H9 (cell line): ENCODE measurements at regions not wholly inside any gene's neighbourhood (a gene's known extent, or its start where the extent isn't known, plus 50 kb on each side); places are given as distances from the start of the nearest gene placed in this dataset. TPM values are rescaled to one million over a fixed set of nuclear protein-coding genes. Genes with fewer than 3 reads are reported as not detected.

Source experiments
- DNase-seq: peaks from one replicate; pipeline ENCODE4 v3.0.0-alpha.2; 2017
- H2AFZ ChIP-seq: one replicate; pipeline ENCODE4 v1.6.1; 2013; ENCODE audit warnings: mild to moderate bottlenecking, low read length, control low read depth, moderate library complexity
- H2AK5ac ChIP-seq: 2 replicates; pipeline ENCODE4 v1.6.1; 2013; ENCODE audit warnings: low read length, control low read depth, mixed read lengths; ENCODE audit not compliant: insufficient read length
- H2BK120ac ChIP-seq: one replicate; pipeline ENCODE4 v1.6.1; 2013; ENCODE audit warnings: low read depth, mild to moderate bottlenecking, low read length, control low read depth, inconsistent platforms; ENCODE audit not compliant: poor library complexity, severe bottlenecking
- H2BK12ac ChIP-seq: 2 replicates; pipeline ENCODE4 v1.6.1; 2013; ENCODE audit warnings: low read length, control low read depth, mixed read lengths, low read depth; ENCODE audit not compliant: insufficient read length
- H2BK15ac ChIP-seq: 2 replicates; pipeline ENCODE4 v1.6.1; 2013; ENCODE audit warnings: low read depth, low read length, control low read depth
- H2BK20ac ChIP-seq: one replicate; pipeline ENCODE4 v1.6.1; 2013; ENCODE audit warnings: low read depth, mild to moderate bottlenecking, low read length, control low read depth, inconsistent platforms; ENCODE audit not compliant: poor library complexity, severe bottlenecking
- H2BK5ac ChIP-seq: 2 replicates; pipeline ENCODE4 v1.6.1; 2013; ENCODE audit warnings: low read length, control low read depth, mixed read lengths; ENCODE audit not compliant: insufficient read length
- H3K14ac ChIP-seq: 2 replicates; pipeline ENCODE4 v1.6.1; 2013; ENCODE audit warnings: low read length, control low read depth; ENCODE audit not compliant: insufficient read depth
- H3K18ac ChIP-seq: 2 replicates; pipeline ENCODE4 v1.6.1; 2013; ENCODE audit warnings: low read depth, mild to moderate bottlenecking, mixed read lengths, low read length, control low read depth; ENCODE audit not compliant: insufficient read length
- H3K23ac ChIP-seq: 2 replicates; pipeline ENCODE4 v1.6.1; 2013; ENCODE audit warnings: low read length, control low read depth, mixed read lengths, low read depth; ENCODE audit not compliant: insufficient read length
- H3K23me2 ChIP-seq: 2 replicates; pipeline ENCODE4 v1.6.1; 2013; ENCODE audit warnings: low read depth, mild to moderate bottlenecking, mixed read lengths, low read length, control low read depth; ENCODE audit not compliant: insufficient read length, poor library complexity, severe bottlenecking
- H3K27ac ChIP-seq: 2 replicates; pipeline ENCODE4 v1.5.1; 2013; ENCODE audit warnings: low read length, control low read depth, mixed read lengths, low read depth; ENCODE audit not compliant: insufficient read length
- H3K27me3 ChIP-seq: 2 replicates; pipeline ENCODE4 v1.6.1; 2013; ENCODE audit warnings: low read length, control low read depth, inconsistent platforms; ENCODE audit not compliant: insufficient read depth
- H3K4ac ChIP-seq: 2 replicates; pipeline ENCODE4 v1.6.1; 2013; ENCODE audit warnings: low read depth, mild to moderate bottlenecking, control low read depth, inconsistent platforms, low read length, moderate library complexity
- H3K4me1 ChIP-seq: 2 replicates; pipeline ENCODE4 v1.6.1; 2013; ENCODE audit warnings: low read length, control low read depth, inconsistent platforms; ENCODE audit not compliant: insufficient read depth
- H3K4me2 ChIP-seq: 2 replicates; pipeline ENCODE4 v1.6.1; 2013; ENCODE audit warnings: low read length, control low read depth, mixed read lengths; ENCODE audit not compliant: insufficient read length, insufficient read depth
- H3K56ac ChIP-seq: 2 replicates; pipeline ENCODE4 v1.6.1; 2013; ENCODE audit warnings: low read depth, mild to moderate bottlenecking, mixed read lengths, low read length, control low read depth; ENCODE audit not compliant: insufficient read length
- H3K79me1 ChIP-seq: 2 replicates; pipeline ENCODE4 v1.6.1; 2013; ENCODE audit warnings: low read depth, mild to moderate bottlenecking, moderate library complexity, low read length, control low read depth, inconsistent platforms; ENCODE audit not compliant: insufficient read depth, poor library complexity, severe bottlenecking
- H3K79me2 ChIP-seq: 2 replicates; pipeline ENCODE4 v1.6.1; 2013; ENCODE audit warnings: low read length, control low read depth, inconsistent platforms; ENCODE audit not compliant: insufficient read depth
- H3K9ac ChIP-seq: 2 replicates; pipeline ENCODE4 v1.6.1; 2013; ENCODE audit warnings: low read length, control low read depth, mixed read lengths; ENCODE audit not compliant: insufficient read length; ENCODE audit errors: extremely low read depth
- H3K9me3 ChIP-seq: one replicate; pipeline ENCODE4 v1.6.1; 2013; ENCODE audit warnings: low read depth, low read length, inconsistent platforms; ENCODE audit not compliant: control insufficient read depth
- H3T11ph ChIP-seq: one replicate; pipeline ENCODE4 v1.6.1; 2013; ENCODE audit warnings: mild to moderate bottlenecking, low read length, control low read depth, inconsistent platforms
- H4K20me1 ChIP-seq: one replicate; pipeline ENCODE4 v1.6.1; 2013; ENCODE audit not compliant: control insufficient read depth, insufficient read length, insufficient read depth
- H4K5ac ChIP-seq: 2 replicates; pipeline ENCODE4 v1.6.1; 2013; ENCODE audit warnings: low read depth, mild to moderate bottlenecking, mixed read lengths, low read length, control low read depth; ENCODE audit not compliant: insufficient read length
- H4K8ac ChIP-seq: replicated peaks from 2 replicates; pipeline ENCODE4 v1.6.1; 2013; ENCODE audit warnings: low read length, control low read depth, mixed read lengths, low read depth; ENCODE audit not compliant: insufficient read length
- H4K91ac ChIP-seq: 2 replicates; pipeline ENCODE4 v1.6.1; 2013; ENCODE audit warnings: low read depth, mild to moderate bottlenecking, moderate library complexity, mixed read lengths, low read length, control low read depth; ENCODE audit not compliant: insufficient read length
- H3K27ac Mint-ChIP-seq, 3 experiments: 2 replicates in 2 of 3; 3 replicates in 1 of 3; pipeline ENCODE4 v1.8.0; 2020 to 2021; ENCODE audit warnings: mixed read lengths in 3 of 3, mild to moderate bottlenecking in 1 of 3, moderate library complexity in 1 of 3
- H3K27me3 Mint-ChIP-seq: 2 replicates; pipeline ENCODE4 v1.8.0; 2021; ENCODE audit warnings: low read depth, mild to moderate bottlenecking, moderate library complexity, mixed read lengths
- H3K36me3 Mint-ChIP-seq, 3 experiments: 2 replicates in 2 of 3; 3 replicates in 1 of 3; pipeline ENCODE4 v1.8.0; 2020 to 2021; ENCODE audit warnings: low read depth in 3 of 3, mixed read lengths in 3 of 3; ENCODE audit not compliant: insufficient read depth in 1 of 3
- H3K4me1 Mint-ChIP-seq, 2 experiments: 2 replicates each; pipeline ENCODE4 v1.8.0; 2020; ENCODE audit warnings: mixed read lengths in 2 of 2
- H3K4me3 Mint-ChIP-seq, 2 experiments: 2 replicates in 1 of 2; 3 replicates in 1 of 2; pipeline ENCODE4 v1.8.0; 2020 to 2021; ENCODE audit warnings: mild to moderate bottlenecking in 2 of 2, mixed read lengths in 2 of 2, moderate library complexity in 1 of 2
- H3K9me3 Mint-ChIP-seq, 2 experiments: 2 replicates in 1 of 2; 3 replicates in 1 of 2; pipeline ENCODE4 v1.8.0; 2020; ENCODE audit warnings: mild to moderate bottlenecking in 2 of 2, mixed read lengths in 2 of 2, moderate library complexity in 1 of 2
- microRNA-seq: library from miRNA; unstranded; fragments of <30 nt; microRNA quantifications from one replicate; pipeline ENCODE4, GENCODE V29; 2020; ENCODE audit warnings: borderline microRNAs expressed
- TF ChIP-seq, protein P1 (sequence below): fragments of 200-600 bp; sonication (generic); conservative IDR thresholded peaks from 3 replicates; pipeline ENCODE4 v1.8.0; 2021; ENCODE audit warnings: antibody characterized with exemption, mild to moderate bottlenecking

DNA sequence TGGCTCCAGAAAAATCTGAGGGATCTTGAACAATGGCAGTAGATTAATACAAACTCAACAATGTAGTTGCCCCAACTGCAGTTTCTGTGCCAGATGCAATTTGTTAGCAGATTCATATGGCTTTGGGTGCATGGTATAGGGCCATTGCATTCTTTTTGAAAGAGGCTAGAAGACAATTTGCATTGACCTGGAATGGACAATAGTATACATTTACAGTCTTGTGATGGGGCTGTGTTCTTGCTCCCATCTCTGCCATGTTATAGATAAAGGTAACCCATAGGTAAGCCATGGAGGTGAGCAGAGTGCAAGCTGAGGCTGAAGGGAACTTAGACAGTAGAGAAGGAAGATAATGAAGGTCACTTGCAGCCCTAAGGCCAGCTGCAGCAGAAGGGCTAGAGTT lies 50.1 kb upstream of the DIO3 start:
- no peak for DNase-seq
- Histone ChIP-seq H3K4me2 (no peak overlapping the region), H2AFZ (no peak overlapping the region), H2BK120ac (no peak overlapping the region), H3K4me1 (no peaks in the 10 kb centered on the region), H3T11ph (no peak overlapping the region), H4K8ac (no peak overlapping the region), H3K23me2 (no peaks in the 10 kb centered on the region), H3K23ac (no peak overlapping the region), H3K27me3 (no peaks in the 10 kb centered on the region), H4K20me1 (no peaks in the 10 kb centered on the region), H3K56ac (no peak overlapping the region), H3K14ac (no peak overlapping the region), H3K27ac (no peak overlapping the region), H3K18ac (no peak overlapping the region), H3K79me2 (no peaks in the 10 kb centered on the region), H2BK20ac (no peak overlapping the region), H2AK5ac (no peak overlapping the region), H3K79me1 (no peaks in the 10 kb centered on the region), H3K4ac (no peak overlapping the region), H3K9ac (no peak overlapping the region), H2BK5ac (no peak overlapping the region), H4K5ac (no peak overlapping the region), H4K91ac (no peak overlapping the region), H3K9me3 (no peaks in the 10 kb centered on the region), H2BK12ac (no peak overlapping the region), H2BK15ac (no peak overlapping the region)
- TF ChIP-seq, protein P1, sequence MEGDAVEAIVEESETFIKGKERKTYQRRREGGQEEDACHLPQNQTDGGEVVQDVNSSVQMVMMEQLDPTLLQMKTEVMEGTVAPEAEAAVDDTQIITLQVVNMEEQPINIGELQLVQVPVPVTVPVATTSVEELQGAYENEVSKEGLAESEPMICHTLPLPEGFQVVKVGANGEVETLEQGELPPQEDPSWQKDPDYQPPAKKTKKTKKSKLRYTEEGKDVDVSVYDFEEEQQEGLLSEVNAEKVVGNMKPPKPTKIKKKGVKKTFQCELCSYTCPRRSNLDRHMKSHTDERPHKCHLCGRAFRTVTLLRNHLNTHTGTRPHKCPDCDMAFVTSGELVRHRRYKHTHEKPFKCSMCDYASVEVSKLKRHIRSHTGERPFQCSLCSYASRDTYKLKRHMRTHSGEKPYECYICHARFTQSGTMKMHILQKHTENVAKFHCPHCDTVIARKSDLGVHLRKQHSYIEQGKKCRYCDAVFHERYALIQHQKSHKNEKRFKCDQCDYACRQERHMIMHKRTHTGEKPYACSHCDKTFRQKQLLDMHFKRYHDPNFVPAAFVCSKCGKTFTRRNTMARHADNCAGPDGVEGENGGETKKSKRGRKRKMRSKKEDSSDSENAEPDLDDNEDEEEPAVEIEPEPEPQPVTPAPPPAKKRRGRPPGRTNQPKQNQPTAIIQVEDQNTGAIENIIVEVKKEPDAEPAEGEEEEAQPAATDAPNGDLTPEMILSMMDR = no peak
- H3K4me3 Mint-ChIP-seq = no peak overlapping the region
- peaks cover 6% of the 10 kb centered on the region for H3K27me3 Mint-ChIP-seq
- H3K4me1 Mint-ChIP-seq = no peaks in the 10 kb centered on the region
- H3K36me3 Mint-ChIP-seq = peaks cover 4 to 11% (median 7%) of the 10 kb centered on the region in 3 experiments; a peak in 6 of 7 replicates
- H3K27ac Mint-ChIP-seq = no peak overlapping the region
- H3K9me3 Mint-ChIP-seq = peaks cover 11 to 12% of the 10 kb centered on the region in 2 experiments; a peak in 4 of 5 replicates

Small RNA genes in the stretch of these regions (microRNA-seq; reads per million reads assigned to microRNA genes)
- gene MIR1185-1 (not detected), gene MIR1185-2 (not detected), gene MIR1193 (not detected), gene MIR1197 (not detected), gene MIR134 (not detected), gene MIR154 (not detected), gene MIR299 (not detected), gene MIR300 (not detected), gene MIR323A (not detected), gene MIR323B (not detected), gene MIR329-1 (not detected), gene MIR329-2 (not detected), gene MIR369 (not detected), gene MIR376A1 (not detected), gene MIR376A2 (not detected), gene MIR376B (not detected), gene MIR376C (0.35 reads per million), gene MIR377 (not detected), gene MIR379 (not detected), gene MIR380 (not detected), gene MIR381 (not detected), gene MIR382 (not detected), gene MIR409 (0.46 reads per million), gene MIR411 (1.3 reads per million, percentile 7 among the genes with 10 or more reads in this experiment), gene MIR412 (not detected), gene MIR485 (not detected), gene MIR487A (not detected), gene MIR487B (1.4 reads per million, percentile 10 among the genes with 10 or more reads in this experiment), gene MIR494 (not detected), gene MIR495 (not detected), gene MIR496 (not detected), gene MIR539 (not detected), gene MIR541 (not detected), gene MIR543 (not detected), gene MIR544A (not detected), gene MIR654 (not detected), gene MIR655 (not detected), gene MIR656 (not detected), gene MIR668 (not detected), gene MIR758 (not detected), gene MIR889 (0.46 reads per million)
